Type B pancreatic cell (in vitro differentiated cells): ENCODE measurements at regions not wholly inside any gene's neighbourhood (a gene's known extent, or its start where the extent isn't known, plus 50 kb on each side); places are given as distances from the start of the nearest gene placed in this dataset.

Experiments used
- DNase-seq: peaks from one replicate; pipeline ENCODE4 v3.0.0; 2021; ENCODE audit warnings: mixed read lengths; ENCODE audit not compliant: unreplicated experiment; ENCODE audit errors: extremely low spot score
- H3K27ac Mint-ChIP-seq: 2 replicates; pipeline ENCODE4 v1.8.0; 2021; ENCODE audit warnings: mild to moderate bottlenecking, mixed read lengths
- H3K27me3 Mint-ChIP-seq: 2 replicates; pipeline ENCODE4 v1.8.0; 2021; ENCODE audit warnings: mixed read lengths
- H3K36me3 Mint-ChIP-seq: 2 replicates; pipeline ENCODE4 v1.8.0; 2021; ENCODE audit warnings: mixed read lengths
- H3K4me1 Mint-ChIP-seq: one replicate; pipeline ENCODE4 v1.8.0; 2021; ENCODE audit warnings: mixed read lengths; ENCODE audit not compliant: unreplicated experiment
- H3K4me3 Mint-ChIP-seq: 2 replicates; pipeline ENCODE4 v1.8.0; 2021; ENCODE audit warnings: mild to moderate bottlenecking, mixed read lengths
- H3K9me3 Mint-ChIP-seq: 2 replicates; pipeline ENCODE4 v1.8.0; 2021; ENCODE audit warnings: mixed read lengths
- TF ChIP-seq, protein P1 (sequence below): fragments of 200-600 bp; sonication (generic); conservative IDR thresholded peaks from 2 replicates; pipeline ENCODE4 v1.5.0; 2021; ENCODE audit warnings: antibody characterized with exemption, mild to moderate bottlenecking

DNA sequence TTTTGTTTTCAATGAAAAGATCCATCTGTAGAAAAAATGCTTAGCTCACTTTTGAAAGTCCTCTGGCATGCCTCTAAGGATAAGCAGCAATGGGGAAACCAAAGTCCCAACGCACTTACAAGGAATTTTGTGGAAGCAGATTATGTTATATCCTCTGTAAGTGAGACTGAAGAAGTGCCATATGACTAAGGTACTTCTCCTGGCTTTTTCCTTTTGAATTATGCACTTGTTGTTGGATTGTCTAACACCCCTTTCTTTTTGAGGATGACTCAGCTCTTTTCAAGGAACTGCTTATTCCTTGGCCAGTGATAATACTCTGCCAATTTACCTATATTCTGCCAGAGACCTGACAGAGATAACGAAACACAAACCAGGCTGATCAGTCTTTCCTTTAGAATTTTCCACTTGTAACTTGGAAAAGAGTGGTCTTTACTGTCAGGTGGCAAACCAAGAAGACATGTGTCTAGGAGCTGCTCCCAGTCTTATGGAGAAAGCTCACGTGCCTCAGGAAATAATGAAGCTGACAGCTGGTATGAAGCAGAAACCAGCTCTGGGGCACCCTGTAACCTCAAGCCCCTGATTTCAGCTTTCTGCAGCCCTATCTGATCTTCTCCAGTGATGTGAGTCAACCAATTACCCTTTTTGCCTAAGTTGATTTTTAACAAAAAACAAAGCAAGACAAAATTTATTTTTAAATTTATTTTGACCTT, 290.8 kb upstream of the FBXL7 start:
- TF ChIP-seq, protein P1, sequence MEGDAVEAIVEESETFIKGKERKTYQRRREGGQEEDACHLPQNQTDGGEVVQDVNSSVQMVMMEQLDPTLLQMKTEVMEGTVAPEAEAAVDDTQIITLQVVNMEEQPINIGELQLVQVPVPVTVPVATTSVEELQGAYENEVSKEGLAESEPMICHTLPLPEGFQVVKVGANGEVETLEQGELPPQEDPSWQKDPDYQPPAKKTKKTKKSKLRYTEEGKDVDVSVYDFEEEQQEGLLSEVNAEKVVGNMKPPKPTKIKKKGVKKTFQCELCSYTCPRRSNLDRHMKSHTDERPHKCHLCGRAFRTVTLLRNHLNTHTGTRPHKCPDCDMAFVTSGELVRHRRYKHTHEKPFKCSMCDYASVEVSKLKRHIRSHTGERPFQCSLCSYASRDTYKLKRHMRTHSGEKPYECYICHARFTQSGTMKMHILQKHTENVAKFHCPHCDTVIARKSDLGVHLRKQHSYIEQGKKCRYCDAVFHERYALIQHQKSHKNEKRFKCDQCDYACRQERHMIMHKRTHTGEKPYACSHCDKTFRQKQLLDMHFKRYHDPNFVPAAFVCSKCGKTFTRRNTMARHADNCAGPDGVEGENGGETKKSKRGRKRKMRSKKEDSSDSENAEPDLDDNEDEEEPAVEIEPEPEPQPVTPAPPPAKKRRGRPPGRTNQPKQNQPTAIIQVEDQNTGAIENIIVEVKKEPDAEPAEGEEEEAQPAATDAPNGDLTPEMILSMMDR = no peak
- Mint-ChIP-seq H3K36me3 (no peaks in the 10 kb centered on the region), H3K27me3 (no peaks in the 10 kb centered on the region), H3K27ac (no peak overlapping the region), H3K4me3 (no peak overlapping the region), H3K9me3 (no peaks in the 10 kb centered on the region), H3K4me1 (no peaks in the 10 kb centered on the region)
- DNase-seq = no peak

- no peaks in the 10 kb centered on the region for H3K36me3 Mint-ChIP-seq
- no peak overlapping the region for H3K4me3 Mint-ChIP-seq
- no peaks in the 10 kb centered on the region for H3K4me1 Mint-ChIP-seq
- DNase-seq = no peak
- TF ChIP-seq, protein P1 = no peak
- no peaks in the 10 kb centered on the region for H3K9me3 Mint-ChIP-seq
- H3K27me3 Mint-ChIP-seq = no peaks in the 10 kb centered on the region
- H3K27ac Mint-ChIP-seq = no peak overlapping the region
Measured at GRCh38 chr5:15206133-15206532, 293.8 kb upstream of the FBXL7 start.

GRCh38 chr5:15203376-15203775, 296.6 kb upstream of the FBXL7 start:
- H3K4me1 Mint-ChIP-seq = no peaks in the 10 kb centered on the region
- H3K27me3 Mint-ChIP-seq = no peaks in the 10 kb centered on the region
- TF ChIP-seq, protein P1 = no peak
- H3K4me3 Mint-ChIP-seq = no peak overlapping the region
- no peaks in the 10 kb centered on the region for H3K36me3 Mint-ChIP-seq
- H3K9me3 Mint-ChIP-seq = no peaks in the 10 kb centered on the region
- DNase-seq = no peak
- H3K27ac Mint-ChIP-seq = no peak overlapping the region

DNA sequence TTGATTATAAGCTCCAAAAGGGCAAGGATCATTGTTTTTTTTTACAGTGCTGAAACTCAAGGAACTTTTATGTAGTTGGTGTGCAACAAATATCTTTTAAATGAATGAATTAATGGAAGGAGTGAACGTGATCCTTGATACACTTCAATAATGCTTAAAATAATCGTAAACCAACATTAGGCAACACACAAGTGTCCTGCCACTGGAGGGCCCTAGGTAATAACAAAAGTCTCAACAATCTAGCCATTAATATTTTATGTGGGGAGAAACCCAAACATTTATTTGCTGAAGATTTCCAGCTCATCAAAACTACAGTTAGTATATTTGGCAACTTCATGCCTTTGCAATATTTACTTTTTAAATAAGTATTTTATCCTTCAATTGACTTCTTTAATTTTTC, 309.0 kb upstream of the FBXL7 start:
- Mint-ChIP-seq H3K4me1 (no peaks in the 10 kb centered on the region), H3K27me3 (no peaks in the 10 kb centered on the region), H3K4me3 (no peak overlapping the region), H3K9me3 (no peaks in the 10 kb centered on the region), H3K36me3 (no peaks in the 10 kb centered on the region), H3K27ac (no peak overlapping the region)
- TF ChIP-seq, protein P1 = no peak
- no peak for DNase-seq

- Mint-ChIP-seq H3K4me1 (no peaks in the 10 kb centered on the region), H3K4me3 (no peak overlapping the region), H3K36me3 (no peaks in the 10 kb centered on the region), H3K27me3 (peaks cover 3% of the 10 kb centered on the region), H3K9me3 (no peaks in the 10 kb centered on the region), H3K27ac (no peak overlapping the region)
- no peak for DNase-seq
- TF ChIP-seq, protein P1 = peak; percentile 51
Measured at GRCh38 chr5:15183520-15183919, 311.9 kb upstream of the ANKH start.
